A673 (cell line): ENCODE measurements at regions not wholly inside any gene's neighbourhood (a gene's known extent, or its start where the extent isn't known, plus 50 kb on each side); places are given as distances from the start of the nearest gene placed in this dataset.

Experiments used
- BruUV-seq: library from RNA; stranded (reverse); fragments of 400-500 nt; replicated peaks from 2 replicates; lab custom pipeline; 2021; lab: Mats Ljungman, UMichigan
- CTCF ChIA-PET: fragments of 300-600 bp; sonication (Branson Sonifier 250); formaldehyde crosslinking; loops from one replicate; lab custom pipeline; 2022; ENCODE audit warnings: antibody characterized with exemption; lab: Charles Lee
- POLR2A ChIA-PET: fragments of 300-600 bp; sonication (Branson Sonifier 250); formaldehyde crosslinking; loops from one replicate; lab custom pipeline; 2022; ENCODE audit warnings: antibody characterized with exemption; ENCODE audit not compliant: low non-redundant PET; lab: Charles Lee
- DNase-seq: peaks from one replicate; pipeline ENCODE4 v3.0.0-alpha.2; 2015; ENCODE audit warnings: low spot score
- H3K27ac ChIP-seq: fragments of 200-600 bp; sonication (generic); 2 replicates; pipeline ENCODE4 v1.5.1; 2016; ENCODE audit warnings: mixed run types, low read depth, mild to moderate bottlenecking, mixed read lengths, antibody characterized with exemption, low read length; ENCODE audit not compliant: poor library complexity, severe bottlenecking
- H3K27me3 ChIP-seq: fragments of 200-600 bp; sonication (generic); replicated peaks from 2 replicates; pipeline ENCODE4 v1.6.1; 2017; ENCODE audit warnings: mixed run types, low read depth, mild to moderate bottlenecking, mixed read lengths, antibody characterized with exemption, low read length; ENCODE audit not compliant: insufficient read depth, poor library complexity
- H3K36me3 ChIP-seq: fragments of 200-600 bp; sonication (generic); 2 replicates; pipeline ENCODE4 v1.6.1; 2016; ENCODE audit warnings: mixed run types, mild to moderate bottlenecking, mixed read lengths, antibody characterized with exemption, low read length; ENCODE audit not compliant: insufficient read depth, poor library complexity, severe bottlenecking
- H3K4me1 ChIP-seq: fragments of 200-600 bp; sonication (generic); 2 replicates; pipeline ENCODE4 v1.6.1; 2017; ENCODE audit warnings: mixed run types, mild to moderate bottlenecking, mixed read lengths, antibody characterized with exemption, low read length; ENCODE audit not compliant: insufficient read depth, poor library complexity, severe bottlenecking
- H3K4me3 ChIP-seq: fragments of 200-600 bp; sonication (generic); 2 replicates; pipeline ENCODE4 v1.5.1; 2016; ENCODE audit warnings: low read depth, mixed run types, mild to moderate bottlenecking, mixed read lengths, low read length; ENCODE audit not compliant: poor library complexity, severe bottlenecking
- H3K9me3 ChIP-seq: fragments of 200-600 bp; sonication (generic); 2 replicates; pipeline ENCODE4 v1.6.1; 2016; ENCODE audit warnings: mixed run types, low read depth, mild to moderate bottlenecking, mixed read lengths, antibody characterized with exemption, low read length; ENCODE audit not compliant: poor library complexity, severe bottlenecking
- CTCF ChIP-seq: fragments of 300-800, 200-600 bp; sonication (generic); conservative IDR thresholded peaks from 2 replicates; pipeline ENCODE4 v1.5.1; 2017; ENCODE audit warnings: low read depth, mild to moderate bottlenecking, antibody characterized with exemption, low read length, moderate library complexity, mixed read lengths
- EZH2 ChIP-seq: fragments of 200-600 bp; sonication (generic); IDR thresholded peaks from 2 replicates; pipeline ENCODE4 v1.6.1; 2017; ENCODE audit warnings: borderline replicate concordance, low read depth, mild to moderate bottlenecking, mixed read lengths, antibody characterized with exemption, low read length; ENCODE audit not compliant: poor library complexity, severe bottlenecking
- intact Hi-C: fragments of 100-400 bp; cut with micrococcal nuclease; formaldehyde crosslinking; loops from one replicate; pipeline ENCODE4 v1.10.0; 2022; ENCODE audit not compliant: unreplicated experiment

GRCh38 chr7:12052211-12052610, 158.9 kb upstream of the TMEM106B start:
- POLR2A ChIA-PET, result no interaction called here

GRCh38 chr7:12053561-12053960, 157.5 kb upstream of the TMEM106B start:
- ChIA-PET CTCF (no interaction called here), POLR2A (no interaction called here)
- BruUV-seq, result no TSS peak
- TF ChIP-seq CTCF (no peak), EZH2 (no peak)
- intact Hi-C loops, result no loop called here
- Histone ChIP-seq H3K4me3 (no peak overlapping the region), H3K27ac (no peak overlapping the region), H3K36me3 (no peaks in the 10 kb centered on the region), H3K9me3 (peaks cover 15% of the 10 kb centered on the region), H3K27me3 (no peaks in the 10 kb centered on the region), H3K4me1 (no peaks in the 10 kb centered on the region)
- DNase-seq, result no peak

More at GRCh38 chr7:12052211-12052610, 158.9 kb upstream of the TMEM106B start:
- no TSS peak for BruUV-seq
- Histone ChIP-seq H3K4me3 (no peak overlapping the region), H3K36me3 (no peaks in the 10 kb centered on the region), H3K4me1 (no peaks in the 10 kb centered on the region), H3K27ac (no peak overlapping the region), H3K27me3 (no peaks in the 10 kb centered on the region), H3K9me3 (peaks cover 11% of the 10 kb centered on the region)
- CTCF ChIA-PET, result no interaction called here
- no peak for TF ChIP-seq CTCF
- no peak for TF ChIP-seq EZH2
- intact Hi-C loops, result no loop called here
- DNase-seq, result no peak

GRCh38 chr7:12054830-12055229, 156.3 kb upstream of the TMEM106B start:
- H3K4me3 ChIP-seq, result no peak overlapping the region
- no peaks in the 10 kb centered on the region for H3K27me3 ChIP-seq
- intact Hi-C loops, result no loop called here
- no peaks in the 10 kb centered on the region for H3K36me3 ChIP-seq
- peaks cover 15% of the 10 kb centered on the region for H3K9me3 ChIP-seq
- no TSS peak for BruUV-seq
- no peak overlapping the region for H3K27ac ChIP-seq
- POLR2A ChIA-PET, result no interaction called here
- CTCF ChIA-PET, result no interaction called here
- DNase-seq, result no peak
- TF ChIP-seq EZH2 (no peak), CTCF (no peak)
- no peaks in the 10 kb centered on the region for H3K4me1 ChIP-seq
